Endodermal cell (in vitro differentiated cells): ENCODE measurements at regions not wholly inside any gene's neighbourhood (a gene's known extent, or its start where the extent isn't known, plus 50 kb on each side); places are given as distances from the start of the nearest gene placed in this dataset.

Experiments used
- DNase-seq: peaks from one replicate; pipeline ENCODE4 v3.0.0-alpha.2; 2017
- H3K27ac ChIP-seq: 2 replicates; pipeline ENCODE4 v1.5.1; 2013; ENCODE audit warnings: mild to moderate bottlenecking, low read depth, low read length, moderate library complexity
- H3K27me3 ChIP-seq: 2 replicates; pipeline ENCODE4 v1.6.1; 2013; ENCODE audit warnings: mild to moderate bottlenecking, low read length, moderate library complexity; ENCODE audit not compliant: insufficient read depth, control insufficient read depth, poor library complexity, severe bottlenecking
- H3K36me3 ChIP-seq: 2 replicates; pipeline ENCODE4 v1.7.0; 2013; ENCODE audit warnings: mild to moderate bottlenecking, low read length, moderate library complexity; ENCODE audit not compliant: control insufficient read depth, insufficient read depth
- H3K4me1 ChIP-seq: one replicate; pipeline ENCODE4 v1.7.0; 2013; ENCODE audit warnings: low read length; ENCODE audit not compliant: control insufficient read depth, insufficient read depth
- H3K4me3 ChIP-seq: 2 replicates; pipeline ENCODE4 v1.5.1; 2013; ENCODE audit warnings: mild to moderate bottlenecking, low read length, moderate library complexity
- H3K9ac ChIP-seq: 2 replicates; pipeline ENCODE4 v1.6.1; 2013; ENCODE audit warnings: mild to moderate bottlenecking, low read length, moderate library complexity; ENCODE audit not compliant: poor library complexity, severe bottlenecking; ENCODE audit errors: extremely low read depth
- H3K9me3 ChIP-seq: 2 replicates; pipeline ENCODE4 v1.6.1; 2013; ENCODE audit warnings: mild to moderate bottlenecking, low read length, moderate library complexity; ENCODE audit not compliant: control insufficient read depth
- H3K27ac Mint-ChIP-seq: 2 replicates; pipeline ENCODE4 v1.8.0; 2020; ENCODE audit warnings: mixed read lengths
- H3K27me3 Mint-ChIP-seq: 2 replicates; pipeline ENCODE4 v1.8.0; 2021; ENCODE audit warnings: mild to moderate bottlenecking, mixed read lengths; ENCODE audit not compliant: insufficient read depth
- H3K36me3 Mint-ChIP-seq: 2 replicates; pipeline ENCODE4 v1.8.0; 2020; ENCODE audit warnings: low read depth, mixed read lengths
- H3K4me1 Mint-ChIP-seq: 2 replicates; pipeline ENCODE4 v1.8.0; 2020; ENCODE audit warnings: mixed read lengths
- H3K4me3 Mint-ChIP-seq: 2 replicates; pipeline ENCODE4 v1.8.0; 2020; ENCODE audit warnings: mild to moderate bottlenecking, moderate library complexity, mixed read lengths
- H3K9me3 Mint-ChIP-seq: 2 replicates; pipeline ENCODE4 v1.8.0; 2020; ENCODE audit warnings: mild to moderate bottlenecking, mixed read lengths
- WGBS, 2 experiments: methylation state at CpG; one replicate each; pipeline versions ENCODE4 v1.1.5 to v1.1.7; 2013; ENCODE audit warnings: missing lambda C conversion rate in 2 of 2, mixed read lengths in 1 of 2; ENCODE audit not compliant: insufficient coverage in 1 of 2, insufficient read length in 1 of 2; 5-methylcytosine and 5-hydroxymethylcytosine counted together
- TF ChIP-seq, protein P1 (sequence below): fragments of 200-600 bp; sonication (generic); conservative IDR thresholded peaks from 2 replicates; pipeline ENCODE4 v1.5.0; 2021; ENCODE audit warnings: antibody characterized with exemption, mild to moderate bottlenecking

- no peaks in the 10 kb centered on the region for H3K9me3 Mint-ChIP-seq
- WGBS, 2 experiments, result 88% methylated on average over 1 of the region's 1 CpG; no CpG with 5 or more reads in 1 of the 2 experiments
- no peak overlapping the region for H3K27ac Mint-ChIP-seq
Observed at GRCh38 chr4:135227842-135228241, 1026.3 kb upstream of the PABPC4L start.

GRCh38 chr4:135225551-135225950 is 1024.0 kb upstream of the PABPC4L start:
- no peaks in the 10 kb centered on the region for H3K4me1 Mint-ChIP-seq
- no peaks in the 10 kb centered on the region for H3K9me3 Mint-ChIP-seq
- Histone ChIP-seq H3K4me1 (no peaks in the 10 kb centered on the region), H3K36me3 (no peaks in the 10 kb centered on the region), H3K27me3 (no peaks in the 10 kb centered on the region), H3K27ac (no peak overlapping the region), H3K9me3 (no peaks in the 10 kb centered on the region), H3K9ac (no peak overlapping the region), H3K4me3 (no peak overlapping the region)
- no peak overlapping the region for H3K4me3 Mint-ChIP-seq
- TF ChIP-seq, protein P1, sequence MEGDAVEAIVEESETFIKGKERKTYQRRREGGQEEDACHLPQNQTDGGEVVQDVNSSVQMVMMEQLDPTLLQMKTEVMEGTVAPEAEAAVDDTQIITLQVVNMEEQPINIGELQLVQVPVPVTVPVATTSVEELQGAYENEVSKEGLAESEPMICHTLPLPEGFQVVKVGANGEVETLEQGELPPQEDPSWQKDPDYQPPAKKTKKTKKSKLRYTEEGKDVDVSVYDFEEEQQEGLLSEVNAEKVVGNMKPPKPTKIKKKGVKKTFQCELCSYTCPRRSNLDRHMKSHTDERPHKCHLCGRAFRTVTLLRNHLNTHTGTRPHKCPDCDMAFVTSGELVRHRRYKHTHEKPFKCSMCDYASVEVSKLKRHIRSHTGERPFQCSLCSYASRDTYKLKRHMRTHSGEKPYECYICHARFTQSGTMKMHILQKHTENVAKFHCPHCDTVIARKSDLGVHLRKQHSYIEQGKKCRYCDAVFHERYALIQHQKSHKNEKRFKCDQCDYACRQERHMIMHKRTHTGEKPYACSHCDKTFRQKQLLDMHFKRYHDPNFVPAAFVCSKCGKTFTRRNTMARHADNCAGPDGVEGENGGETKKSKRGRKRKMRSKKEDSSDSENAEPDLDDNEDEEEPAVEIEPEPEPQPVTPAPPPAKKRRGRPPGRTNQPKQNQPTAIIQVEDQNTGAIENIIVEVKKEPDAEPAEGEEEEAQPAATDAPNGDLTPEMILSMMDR, result no peak
- DNase-seq, result no peak
- no peaks in the 10 kb centered on the region for H3K27me3 Mint-ChIP-seq
- no peak overlapping the region for H3K27ac Mint-ChIP-seq
- no peaks in the 10 kb centered on the region for H3K36me3 Mint-ChIP-seq
- WGBS, 2 experiments, result 88% methylated on average over 2 of the region's 3 CpGs; no CpG with 5 or more reads in 1 of the 2 experiments

More at GRCh38 chr4:135227842-135228241, 1026.3 kb upstream of the PABPC4L start:
- no peak overlapping the region for H3K27ac ChIP-seq
- no peak overlapping the region for H3K9ac ChIP-seq
- no peaks in the 10 kb centered on the region for H3K27me3 Mint-ChIP-seq
- no peak overlapping the region for H3K4me3 Mint-ChIP-seq
- TF ChIP-seq, protein P1, result no peak
- no peaks in the 10 kb centered on the region for H3K4me1 Mint-ChIP-seq
- H3K36me3 Mint-ChIP-seq, result no peaks in the 10 kb centered on the region
- H3K4me3 ChIP-seq, result no peak overlapping the region
- no peaks in the 10 kb centered on the region for H3K4me1 ChIP-seq
- H3K9me3 ChIP-seq, result no peaks in the 10 kb centered on the region
- no peak for DNase-seq
- H3K27me3 ChIP-seq, result no peaks in the 10 kb centered on the region
- no peaks in the 10 kb centered on the region for H3K36me3 ChIP-seq

DNA sequence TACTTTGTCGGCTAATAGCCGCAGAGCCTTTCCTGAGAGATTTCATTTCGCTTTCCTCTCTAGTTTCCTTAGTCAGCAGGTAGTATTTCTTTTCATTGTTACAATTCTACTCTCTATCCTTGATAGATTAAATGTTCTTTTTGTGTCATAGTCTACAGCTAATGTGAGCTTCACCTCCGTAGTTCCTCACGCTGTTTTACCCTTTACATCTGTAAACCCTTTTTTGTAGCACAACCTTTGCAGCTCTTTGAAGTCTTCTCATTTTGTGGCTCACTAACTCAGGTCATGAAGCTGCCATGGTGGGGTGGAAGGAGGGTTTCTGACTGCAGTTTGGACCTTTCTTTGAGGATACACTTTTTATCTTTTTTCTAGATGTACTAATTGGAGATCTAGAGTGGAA is 1008.8 kb upstream of the PABPC4L start:
- DNase-seq, result no peak
- TF ChIP-seq, protein P1, result no peak
- Histone ChIP-seq H3K9me3 (no peaks in the 10 kb centered on the region), H3K9ac (no peak overlapping the region), H3K36me3 (no peaks in the 10 kb centered on the region), H3K27ac (no peak overlapping the region), H3K4me3 (no peak overlapping the region), H3K4me1 (no peaks in the 10 kb centered on the region), H3K27me3 (no peaks in the 10 kb centered on the region)
- no peaks in the 10 kb centered on the region for H3K9me3 Mint-ChIP-seq
- H3K36me3 Mint-ChIP-seq, result no peaks in the 10 kb centered on the region
- H3K4me1 Mint-ChIP-seq, result no peaks in the 10 kb centered on the region
- WGBS, 2 experiments, result 79 to 92% methylated on average over 2 to 5 of the region's 5 CpGs
- no peak overlapping the region for H3K27ac Mint-ChIP-seq
- H3K27me3 Mint-ChIP-seq, result no peaks in the 10 kb centered on the region
- no peak overlapping the region for H3K4me3 Mint-ChIP-seq
